HepG2 (cell line): ENCODE measurements at regions not wholly inside any gene's neighbourhood (a gene's known extent, or its start where the extent isn't known, plus 50 kb on each side); places are given as distances from the start of the nearest gene placed in this dataset.
A peak's percentile ranks its signal among the peaks of the same experiment; 100 is the strongest.

Source experiments
- AHDC1 ChIP-seq: sonication (generic); formaldehyde crosslinking; IDR thresholded peaks from 2 replicates; pipeline ENCODE4 v1.5.1; 2020; ENCODE audit warnings: mild to moderate bottlenecking, missing genetic modification reagents, borderline replicate concordance
- CEBPG ChIP-seq: IDR thresholded peaks from 2 replicates; pipeline ENCODE4 v1.6.1; 2016
- EP300 ChIP-seq, 3 experiments: sonication (generic) in 1 of 3; formaldehyde crosslinking in 1 of 3; IDR thresholded peaks; 2 replicates each; pipeline versions ENCODE4 v1.5.1 to v1.6.1; 2011 to 2020; ENCODE audit warnings: low read depth in 2 of 3, low read length in 2 of 3, borderline replicate concordance in 1 of 3, improper control_type of control experiment in 1 of 3, mild to moderate bottlenecking in 1 of 3, missing genetic modification reagents in 1 of 3, moderate library complexity in 1 of 3
- FOXK1 ChIP-seq: sonication (generic); formaldehyde crosslinking; IDR thresholded peaks from 2 replicates; pipeline ENCODE4 v1.4.0; 2020; ENCODE audit warnings: low read depth, missing genetic modification reagents, borderline replicate concordance
- FOXP1 ChIP-seq, 2 experiments: fragments of 450-650 bp in 1 of 2; IDR thresholded peaks; 2 replicates each; pipeline ENCODE4 v1.6.1; 2017 to 2018; ENCODE audit warnings: antibody characterized with exemption in 1 of 2
- HOXA5 ChIP-seq: sonication (generic); formaldehyde crosslinking; IDR thresholded peaks from 2 replicates; pipeline ENCODE4 v1.4.0; 2020; ENCODE audit warnings: missing genetic modification reagents
- MEF2D ChIP-seq: sonication (generic); formaldehyde crosslinking; IDR thresholded peaks from 2 replicates; pipeline ENCODE4 v1.5.1; 2020; ENCODE audit warnings: mild to moderate bottlenecking, missing genetic modification reagents
- SOX13 ChIP-seq, 3 experiments: fragments of 450-650 bp in 1 of 3; sonication (generic) in 1 of 3; formaldehyde crosslinking in 1 of 3; IDR thresholded peaks in 2 of 3; conservative IDR thresholded peaks in 1 of 3; 2 replicates each; pipeline versions ENCODE4 v1.5.0 to v1.6.1; 2016 to 2020; ENCODE audit warnings: antibody characterized with exemption in 1 of 3, mild to moderate bottlenecking in 1 of 3, missing compliant biosample characterization in 1 of 3, missing genetic modification reagents in 1 of 3, moderate library complexity in 1 of 3
- SOX5 ChIP-seq: IDR thresholded peaks from 2 replicates; pipeline ENCODE4 v1.6.1; 2016; ENCODE audit warnings: borderline replicate concordance
- TBX2 ChIP-seq: sonication (generic); formaldehyde crosslinking; IDR thresholded peaks from 2 replicates; pipeline ENCODE4 v1.5.0; 2020; ENCODE audit warnings: missing genetic modification reagents, mild to moderate bottlenecking, borderline replicate concordance
- TFE3 ChIP-seq: IDR thresholded peaks from 2 replicates; pipeline ENCODE4 v1.6.1; 2016
- ZHX2 ChIP-seq, 2 experiments: sonication (generic) in 1 of 2; formaldehyde crosslinking in 1 of 2; IDR thresholded peaks; 2 replicates each; pipeline versions ENCODE4 v1.6.1 to v1.9.0; 2014 to 2022; ENCODE audit warnings: antibody characterized with exemption in 1 of 2, borderline replicate concordance in 1 of 2, inconsistent platforms in 1 of 2, low read depth in 1 of 2, missing genetic modification reagents in 1 of 2
- ZMAT3 ChIP-seq: sonication (generic); formaldehyde crosslinking; conservative IDR thresholded peaks from 2 replicates; pipeline ENCODE4 v1.7.0; 2021; ENCODE audit warnings: missing genetic modification reagents

- TF ChIP-seq ZHX2 (IDR thresholded peaks at IDR 0.05; ENCODE audit: low read depth) (no peak), ZHX2 (CRISPR knock-in tag; IDR thresholded peaks at IDR 0.05; ENCODE audit: borderline replicate concordance) (no peak), ZMAT3 (no peak), HOXA5 (CRISPR knock-in tag) (0 out of 2 replicates have a peak, but pooled peaks have one; percentile 36), AHDC1 (CRISPR knock-in tag) (peak; percentile 82; the same call in 1 of the 2 replicates), SOX13 (IDR thresholded peaks at IDR 0.05) (no peak), SOX13 (CRISPR knock-in tag; conservative IDR thresholded peaks at IDR 0.05 in 1 of 2, IDR thresholded peaks at IDR 0.05 in 1 of 2) (peak in 1 of 2 experiments; percentile 16; a peak in 1 of 4 replicates), MEF2D (CRISPR knock-in tag) (0 out of 2 replicates have a peak, but pooled peaks have one; percentile 48), TFE3 (CRISPR knock-in tag) (peak; percentile 96), SOX5 (CRISPR knock-in tag) (peak; percentile 68; the same call in 1 of the 2 replicates), FOXP1 (IDR thresholded peaks at IDR 0.05) (no peak), FOXP1 (CRISPR knock-in tag; IDR thresholded peaks at IDR 0.05) (peak; percentile 72), FOXK1 (CRISPR knock-in tag) (no peak), CEBPG (CRISPR knock-in tag) (peak; percentile 75), EP300 (IDR thresholded peaks at IDR 0.05; ENCODE audit: low read depth in 2 of 2, low read length in 2 of 2) (peak in 1 of 2 experiments; percentile 72; a peak in 1 of 4 replicates), EP300 (CRISPR knock-in tag; IDR thresholded peaks at IDR 0.05; ENCODE audit: borderline replicate concordance) (no peak), TBX2 (CRISPR knock-in tag) (peak; percentile 39; the same call in 1 of the 2 replicates)
These were observed 243.9 kb upstream of the AGTR1 start (continued) for GRCh38 chr3:148453781-148454191.
